ENCODE measurements at regions not wholly inside any gene's neighbourhood (a gene's known extent, or its start where the extent isn't known, plus 50 kb on each side); places are given as distances from the start of the nearest gene placed in this dataset.

- Histone ChIP-seq H4K20me1 (ENCODE audit: insufficient read depth) (no peaks in the 10 kb centered on the region), H3K79me2 (ENCODE audit: insufficient read depth, low read length) (no peaks in the 10 kb centered on the region), H3K4me2 (ENCODE audit: low read length) (no peak overlapping the region), H3K4me3 (replicated peaks in 1 of 2; ENCODE audit: low read depth in 1 of 2, low read length in 2 of 2) (no peak overlapping the region), H3K36me3 (ENCODE audit: control insufficient read depth in 1 of 2, insufficient read depth in 2 of 2, low read length in 2 of 2) (no peaks in the 10 kb centered on the region), H2AFZ (ENCODE audit: low read depth, low read length, poor library complexity, severe bottlenecking) (peak overlapping the region; percentile 88), H3K9me3 (ENCODE audit: control insufficient read depth in 1 of 2, insufficient read depth in 1 of 2, low read depth in 1 of 2, low read length in 2 of 2) (no peaks in the 10 kb centered on the region), H3K27me3 (ENCODE audit: insufficient read depth, low read length) (no peaks in the 10 kb centered on the region), H3K27ac (ENCODE audit: low read depth, low read length) (no peak overlapping the region), H3K4me1 (ENCODE audit: control insufficient read depth in 1 of 2, insufficient read depth in 2 of 2, low read length in 2 of 2) (no peaks in the 10 kb centered on the region), H3K9ac (ENCODE audit: low read length) (no peak overlapping the region), H3K9me2 (ENCODE audit: insufficient read depth) (no peaks in the 10 kb centered on the region)
- peak in 2 of 3 experiments; percentile 13 to 16; a peak in 2 of 6 replicates for TF ChIP-seq CTCF (IDR thresholded peaks at IDR 0.05 in 2 of 3, conservative IDR thresholded peaks at IDR 0.05 in 1 of 3; ENCODE audit: borderline replicate concordance in 1 of 3, insufficient read depth in 1 of 3, low read depth in 2 of 3, low read length in 2 of 3)
- TF ChIP-seq CEBPB (IDR thresholded peaks at IDR 0.05; ENCODE audit: low read depth), result no peak
- TF ChIP-seq FOSL1 (IDR thresholded peaks at IDR 0.05; ENCODE audit: low read depth), result no peak
- TF ChIP-seq RAD21 (IDR thresholded peaks at IDR 0.05; ENCODE audit: low read depth), result peak; percentile 44
- intact Hi-C loops (cut with micrococcal nuclease), result no loop called here
- RAD21 ChIA-PET (ENCODE audit: low non-redundant PET in 1 of 2, low total read pairs in 2 of 2, uncharacterized antibody in 2 of 2, unreplicated experiment in 2 of 2), result no interaction called here
- POLR2A ChIA-PET, result no interaction called here
- ATAC-seq (no peak), DNase-seq (ENCODE audit: low read depth, low spot score) (no peak)
- CTCF ChIA-PET, result interaction anchor here (0.8 to 1.3 kb wide), 2 partner anchors 288 to 308 kb away, joined by 3 read pairs; no protein-coding TSS in a partner anchor
- BruUV-seq (replicated peaks), result no TSS peak
These were observed 286.5 kb upstream of the MARCKS start for GRCh38 chr6:113570641-113571040.

GRCh38 chr6:113574147-113574546 lies 283.0 kb upstream of the MARCKS start:
- BruUV-seq (replicated peaks), result no TSS peak
- ChIA-PET POLR2A (no interaction called here), RAD21 (ENCODE audit: low non-redundant PET in 1 of 2, low total read pairs in 2 of 2, uncharacterized antibody in 2 of 2, unreplicated experiment in 2 of 2) (no interaction called here), CTCF (no interaction called here)
- Histone ChIP-seq H3K27me3 (ENCODE audit: insufficient read depth, low read length) (no peaks in the 10 kb centered on the region), H3K9me2 (ENCODE audit: insufficient read depth) (no peaks in the 10 kb centered on the region), H3K9ac (ENCODE audit: low read length) (no peak overlapping the region), H3K27ac (ENCODE audit: low read depth, low read length) (no peak overlapping the region), H3K79me2 (ENCODE audit: insufficient read depth, low read length) (no peaks in the 10 kb centered on the region), H3K4me2 (ENCODE audit: low read length) (no peak overlapping the region), H3K36me3 (ENCODE audit: control insufficient read depth in 1 of 2, insufficient read depth in 2 of 2, low read length in 2 of 2) (no peaks in the 10 kb centered on the region), H2AFZ (ENCODE audit: low read depth, low read length, poor library complexity, severe bottlenecking) (peak overlapping the region; percentile 15), H3K9me3 (ENCODE audit: control insufficient read depth in 1 of 2, insufficient read depth in 1 of 2, low read depth in 1 of 2, low read length in 2 of 2) (no peaks in the 10 kb centered on the region), H3K4me3 (replicated peaks in 1 of 2; ENCODE audit: low read depth in 1 of 2, low read length in 2 of 2) (no peak overlapping the region), H3K4me1 (ENCODE audit: control insufficient read depth in 1 of 2, insufficient read depth in 2 of 2, low read length in 2 of 2) (no peaks in the 10 kb centered on the region), H4K20me1 (ENCODE audit: insufficient read depth) (no peaks in the 10 kb centered on the region)
- TF ChIP-seq, protein P1, sequence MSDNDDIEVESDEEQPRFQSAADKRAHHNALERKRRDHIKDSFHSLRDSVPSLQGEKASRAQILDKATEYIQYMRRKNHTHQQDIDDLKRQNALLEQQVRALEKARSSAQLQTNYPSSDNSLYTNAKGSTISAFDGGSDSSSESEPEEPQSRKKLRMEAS (IDR thresholded peaks at IDR 0.05), result no peak
- TF ChIP-seq, protein P2, sequence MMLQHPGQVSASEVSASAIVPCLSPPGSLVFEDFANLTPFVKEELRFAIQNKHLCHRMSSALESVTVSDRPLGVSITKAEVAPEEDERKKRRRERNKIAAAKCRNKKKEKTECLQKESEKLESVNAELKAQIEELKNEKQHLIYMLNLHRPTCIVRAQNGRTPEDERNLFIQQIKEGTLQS (IDR thresholded peaks at IDR 0.05), result no peak
- TF ChIP-seq TCF7L2 (IDR thresholded peaks at IDR 0.05; ENCODE audit: borderline replicate concordance, extremely low read depth, insufficient read depth, insufficient read length) (no peak), EZH2phosphoT487 (IDR thresholded peaks at IDR 0.05; ENCODE audit: borderline replicate concordance) (no peak)
- ATAC-seq, result no peak
- DNase-seq (ENCODE audit: low read depth, low spot score), result no peak
- intact Hi-C loops (cut with micrococcal nuclease), result no loop called here
